ENCODE measurements at regions not wholly inside any gene's neighbourhood (a gene's known extent, or its start where the extent isn't known, plus 50 kb on each side); places are given as distances from the start of the nearest gene placed in this dataset.

DNA sequence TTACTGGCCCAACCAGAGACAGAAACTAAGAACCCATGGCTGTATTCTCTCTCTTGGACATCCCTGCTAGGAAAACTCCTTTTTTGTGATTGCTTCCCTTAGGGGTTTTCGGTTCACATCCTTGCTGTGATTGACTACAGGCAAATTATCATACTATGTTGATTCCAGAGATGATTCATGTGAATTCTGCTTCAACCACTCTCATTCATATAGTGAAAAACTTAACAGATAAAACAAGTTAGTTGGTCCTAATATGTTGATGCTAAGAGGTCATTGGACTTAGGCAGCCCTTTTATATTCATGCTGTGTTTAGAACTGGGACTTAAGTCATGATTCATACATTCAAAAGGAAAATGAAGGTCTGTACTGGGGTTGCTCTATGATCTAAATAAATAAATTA is 76.9 kb upstream of the CCN2 start:
- TF ChIP-seq, protein P1, sequence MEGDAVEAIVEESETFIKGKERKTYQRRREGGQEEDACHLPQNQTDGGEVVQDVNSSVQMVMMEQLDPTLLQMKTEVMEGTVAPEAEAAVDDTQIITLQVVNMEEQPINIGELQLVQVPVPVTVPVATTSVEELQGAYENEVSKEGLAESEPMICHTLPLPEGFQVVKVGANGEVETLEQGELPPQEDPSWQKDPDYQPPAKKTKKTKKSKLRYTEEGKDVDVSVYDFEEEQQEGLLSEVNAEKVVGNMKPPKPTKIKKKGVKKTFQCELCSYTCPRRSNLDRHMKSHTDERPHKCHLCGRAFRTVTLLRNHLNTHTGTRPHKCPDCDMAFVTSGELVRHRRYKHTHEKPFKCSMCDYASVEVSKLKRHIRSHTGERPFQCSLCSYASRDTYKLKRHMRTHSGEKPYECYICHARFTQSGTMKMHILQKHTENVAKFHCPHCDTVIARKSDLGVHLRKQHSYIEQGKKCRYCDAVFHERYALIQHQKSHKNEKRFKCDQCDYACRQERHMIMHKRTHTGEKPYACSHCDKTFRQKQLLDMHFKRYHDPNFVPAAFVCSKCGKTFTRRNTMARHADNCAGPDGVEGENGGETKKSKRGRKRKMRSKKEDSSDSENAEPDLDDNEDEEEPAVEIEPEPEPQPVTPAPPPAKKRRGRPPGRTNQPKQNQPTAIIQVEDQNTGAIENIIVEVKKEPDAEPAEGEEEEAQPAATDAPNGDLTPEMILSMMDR (IDR thresholded peaks at IDR 0.05): no peak
- no peak for TF ChIP-seq POLR2A (IDR thresholded peaks at IDR 0.05)

Measured in vagina (tissue), 2 donors.